ENCODE measurements at regions not wholly inside any gene's neighbourhood (a gene's known extent, or its start where the extent isn't known, plus 50 kb on each side); places are given as distances from the start of the nearest gene placed in this dataset.

GRCh38 chr7:21218155-21218554 lies 209.7 kb upstream of the SP4 start:
- no peak for DNase-seq (ENCODE audit: low read depth in 2 of 2)

DNA sequence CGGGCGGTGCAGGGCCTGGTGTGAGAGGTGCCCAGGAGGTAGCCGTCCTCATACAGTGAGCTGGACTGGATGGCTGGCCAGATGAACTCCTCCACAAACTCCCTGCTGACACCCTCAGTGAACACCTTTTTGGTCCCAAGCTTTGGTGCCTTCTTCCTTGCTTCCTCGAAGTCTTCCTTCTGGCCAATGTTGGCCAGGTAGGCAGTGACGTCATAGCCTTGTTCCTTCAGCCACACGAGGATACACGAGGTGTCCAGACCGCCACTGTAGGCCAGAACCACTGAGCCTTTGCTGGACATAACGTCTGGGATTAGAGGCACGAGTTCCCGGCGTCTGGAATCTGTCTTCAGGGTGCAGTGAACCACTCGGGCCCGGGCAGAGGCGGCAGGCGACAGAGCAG lies 206.8 kb upstream of the SP4 start:
- no peak for DNase-seq (ENCODE audit: low read depth in 2 of 2)

GRCh38 chr7:21238400-21239116 lies 189.3 kb upstream of the SP4 start:
- no peak for DNase-seq (ENCODE audit: low read depth in 2 of 2)

GRCh38 chr7:21243265-21243664 lies 184.6 kb upstream of the SP4 start:
- no peak for DNase-seq (ENCODE audit: low read depth in 2 of 2)

DNA sequence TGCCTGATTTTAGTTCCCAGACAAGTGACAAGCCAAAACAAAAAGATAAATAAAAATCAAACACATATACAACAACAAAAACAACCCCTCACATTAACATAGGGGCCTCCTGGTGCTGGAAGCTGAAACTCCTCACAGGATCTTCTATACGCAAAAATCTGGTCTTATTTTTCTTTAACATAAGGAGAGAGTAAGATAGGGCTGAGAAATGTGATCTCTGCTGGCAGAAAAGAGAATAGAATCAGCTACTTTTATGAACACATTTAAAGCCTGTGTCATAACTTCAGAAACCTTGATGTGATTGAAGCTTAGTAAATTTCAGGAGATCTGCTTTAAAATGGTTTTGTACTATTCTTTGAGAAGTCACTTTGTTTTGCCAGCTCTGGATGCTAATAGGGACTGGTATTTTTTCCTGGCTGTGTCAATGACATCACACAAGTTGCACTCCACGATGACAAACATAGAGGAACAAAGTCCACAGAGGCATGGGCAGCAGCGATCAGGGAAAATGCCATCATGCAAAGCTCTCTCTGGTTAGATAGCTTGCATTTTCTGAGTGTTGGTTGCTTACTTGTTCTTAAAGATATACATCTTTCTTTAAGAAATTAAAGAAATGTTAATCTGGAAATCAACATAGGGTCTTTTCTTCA lies 176.6 kb upstream of the SP4 start:
- DNase-seq (ENCODE audit: low read depth in 2 of 2), result no peak

DNA sequence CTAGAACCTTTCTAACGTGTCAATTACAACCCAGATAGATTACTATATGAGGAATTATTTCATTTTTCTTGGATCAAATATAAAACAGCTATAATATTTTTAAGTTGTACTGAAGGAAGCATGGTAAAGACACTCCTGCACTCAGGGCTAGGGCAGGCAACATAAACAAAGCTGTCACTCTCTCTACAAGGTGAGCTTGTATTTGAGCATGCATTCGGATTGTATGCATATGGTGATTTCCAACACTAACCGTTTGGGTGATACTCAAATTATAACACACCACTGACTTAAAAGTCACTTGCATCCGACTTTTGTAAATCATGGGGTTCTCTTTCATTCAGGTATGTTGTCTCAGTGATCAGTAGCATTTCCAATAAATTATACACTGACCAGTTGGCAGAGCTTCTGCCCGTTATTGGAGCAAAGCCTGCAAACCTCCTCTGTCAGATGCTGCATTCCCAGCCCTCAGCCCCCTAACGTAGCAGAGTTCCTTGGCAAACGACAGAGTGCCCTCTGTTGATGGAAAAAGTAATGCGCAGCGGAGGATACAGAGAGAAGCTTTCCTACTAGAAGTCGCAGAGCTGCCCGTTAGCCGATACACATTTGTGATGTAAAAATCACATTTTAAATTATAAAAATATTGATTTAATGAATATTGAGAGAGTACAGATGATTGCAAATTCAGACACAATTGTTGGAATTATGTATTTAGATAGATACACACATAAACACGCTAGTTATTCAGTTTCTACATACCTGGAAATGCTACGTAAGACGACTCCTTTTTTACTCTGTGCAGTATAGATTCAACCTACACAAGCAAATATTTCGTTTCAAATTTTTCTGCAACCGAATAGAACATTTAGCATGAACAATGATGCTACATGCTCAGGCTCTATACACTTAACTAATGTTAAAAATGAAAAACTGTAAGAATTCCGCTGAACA lies 173.9 kb upstream of the SP4 start:
- DNase-seq (ENCODE audit: low read depth in 2 of 2), result peak in 1 of 2 donors; percentile 9

GRCh38 chr7:21256310-21256877 lies 171.5 kb upstream of the SP4 start:
- DNase-seq (ENCODE audit: low read depth in 2 of 2), result no peak

DNA sequence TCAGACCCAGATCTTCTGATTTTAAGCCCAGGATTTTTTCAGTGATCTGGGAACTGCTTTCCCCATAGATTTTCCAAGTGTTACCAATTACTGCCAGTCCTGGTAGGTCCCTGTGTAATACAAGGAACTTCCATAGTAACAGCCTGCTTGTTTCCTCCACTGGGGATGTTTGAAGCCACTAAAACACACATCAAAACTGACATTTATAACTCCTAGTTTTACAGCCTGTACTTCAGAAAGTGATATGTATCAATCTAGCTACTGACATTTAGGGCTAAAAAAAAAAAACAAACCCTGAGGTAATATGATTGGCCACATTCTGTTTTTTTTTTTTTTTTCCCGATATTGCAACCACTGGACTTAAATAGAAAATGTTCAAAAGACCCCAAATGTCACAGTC lies 166.9 kb upstream of the SP4 start:
- no peak for DNase-seq (ENCODE audit: low read depth in 2 of 2)

- peak; percentile 20 to 23 for DNase-seq (ENCODE audit: low read depth in 2 of 2)
Observed at GRCh38 chr7:21261627-21262594, 166.0 kb upstream of the SP4 start.

DNA sequence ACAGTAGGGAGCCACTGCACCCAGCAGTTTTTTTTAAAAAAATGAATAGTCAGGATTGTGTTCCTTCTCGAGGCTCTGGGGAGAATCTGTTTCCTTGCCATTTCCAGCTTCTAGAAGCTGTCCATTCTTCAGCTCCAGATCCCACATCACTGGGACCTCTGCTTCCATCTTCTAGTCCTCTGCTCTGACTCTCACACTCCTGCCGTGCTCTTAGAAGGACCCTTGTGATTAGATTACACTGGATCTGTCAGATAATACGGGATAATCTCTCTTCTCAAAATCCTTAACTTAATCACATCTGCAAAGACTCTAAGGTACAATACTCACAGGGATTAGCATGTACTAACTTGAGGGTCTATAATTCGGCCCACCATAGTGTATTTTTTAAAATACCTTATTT lies 158.9 kb upstream of the SP4 start:
- DNase-seq (ENCODE audit: low read depth in 2 of 2), result no peak

GRCh38 chr7:21276471-21277035 lies 151.3 kb upstream of the SP4 start:
- no peak for DNase-seq (ENCODE audit: low read depth in 2 of 2)

- no peak for DNase-seq (ENCODE audit: low read depth in 2 of 2)
Observed at GRCh38 chr7:21278944-21279343, 148.9 kb upstream of the SP4 start.

DNA sequence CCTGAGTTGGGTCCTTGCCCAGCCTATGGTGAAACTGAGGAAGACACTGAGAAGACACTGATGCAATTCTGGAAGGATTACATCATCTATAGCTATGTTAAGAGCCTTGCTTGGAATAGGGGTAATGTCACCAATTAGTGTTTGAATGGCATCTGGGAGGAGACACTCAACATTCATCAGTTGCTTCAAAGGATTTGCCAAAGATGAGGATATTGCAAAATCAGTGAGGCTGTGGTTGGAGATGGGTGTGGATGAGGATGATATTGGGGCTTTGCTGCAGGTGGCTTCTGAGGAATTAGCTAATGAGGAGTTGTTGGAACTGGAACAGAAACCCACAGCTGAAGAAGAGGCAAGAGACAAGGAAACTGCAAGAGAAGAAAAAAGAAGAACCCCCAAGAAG lies 146.7 kb upstream of the SP4 start:
- DNase-seq (ENCODE audit: low read depth in 2 of 2), result no peak

- DNase-seq (ENCODE audit: low read depth in 2 of 2), result no peak
Observed at GRCh38 chr7:21293771-21294170, 134.1 kb upstream of the SP4 start.

DNA sequence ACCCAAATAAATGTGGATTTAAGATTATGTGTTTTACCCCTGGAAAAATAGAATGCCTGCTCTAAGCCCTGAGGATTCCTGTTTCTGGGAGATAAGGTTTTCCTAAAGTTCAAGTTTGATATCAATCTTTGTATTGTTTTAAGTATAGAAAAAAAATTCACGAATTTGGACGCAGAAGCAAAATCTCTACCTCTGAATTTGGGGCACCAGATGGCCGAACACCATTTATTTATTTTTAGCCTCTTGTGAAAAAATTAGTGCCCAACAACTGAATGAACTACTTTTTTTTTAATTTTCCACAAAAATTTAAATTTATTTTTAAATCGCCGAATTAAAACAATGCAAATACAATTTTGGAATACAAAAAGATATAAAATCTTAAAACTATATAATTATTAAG lies 128.1 kb upstream of the SP4 start:
- DNase-seq (ENCODE audit: low read depth in 2 of 2), result no peak

DNA sequence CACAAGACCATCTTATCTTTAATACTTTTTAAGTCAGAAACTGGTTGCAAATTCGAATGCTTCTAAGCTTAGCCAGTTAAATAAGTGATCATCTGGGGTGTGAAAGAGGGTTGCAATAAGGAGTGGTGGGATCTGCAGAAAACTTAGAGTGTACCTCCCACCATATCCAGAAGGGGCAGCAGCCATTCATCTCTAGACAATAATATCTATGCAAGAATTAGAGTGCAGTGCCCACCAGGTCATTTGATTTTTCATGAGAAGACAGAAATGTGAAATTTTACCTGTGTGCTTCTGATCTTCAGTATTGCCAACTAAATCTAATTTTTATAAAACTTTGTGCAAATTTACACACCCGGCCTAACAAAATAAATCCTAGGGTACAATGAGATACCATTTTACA lies 127.2 kb upstream of the SP4 start:
- DNase-seq (ENCODE audit: low read depth in 2 of 2), result no peak

- no peak for DNase-seq (ENCODE audit: low read depth in 2 of 2)
Observed at GRCh38 chr7:21304808-21305375, 123.0 kb upstream of the SP4 start.

DNA sequence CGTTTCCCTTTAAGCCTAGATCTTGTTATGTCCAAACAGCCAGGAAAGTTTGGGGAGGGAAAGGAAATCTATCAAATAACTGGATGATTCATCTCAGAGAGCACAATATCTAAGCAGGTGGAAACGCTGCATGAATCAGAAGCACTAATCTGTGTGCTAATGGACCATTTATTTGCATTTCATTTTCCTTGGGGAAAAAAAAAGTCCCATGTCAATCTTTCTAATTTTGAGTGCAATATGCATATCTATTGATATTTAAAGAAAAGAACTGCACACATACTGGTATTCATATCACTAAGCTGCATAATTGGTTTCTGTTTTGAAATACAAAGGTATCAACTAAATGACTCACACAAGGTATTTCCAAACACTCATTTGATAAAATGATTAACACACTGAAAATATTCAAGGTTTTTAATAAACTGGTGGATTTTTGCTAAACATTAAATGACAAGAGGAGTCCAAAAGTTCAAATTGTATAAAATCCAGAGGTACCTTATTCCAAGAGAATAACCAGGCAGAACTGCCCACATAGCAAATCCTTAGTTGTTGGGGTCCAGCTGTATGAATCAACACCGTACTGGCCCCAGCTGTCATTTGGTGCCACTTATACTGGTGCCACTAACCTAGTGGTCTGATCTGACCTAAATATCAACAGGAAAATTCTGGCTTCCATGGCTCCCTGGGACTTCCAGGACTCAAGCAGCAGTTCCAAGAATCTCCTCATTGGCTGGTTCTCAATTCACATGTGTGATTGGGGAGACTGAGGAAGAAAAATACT lies 122.2 kb upstream of the SP4 start:
- no peak for DNase-seq (ENCODE audit: low read depth in 2 of 2)

- DNase-seq (ENCODE audit: low read depth in 2 of 2), result no peak
Observed at GRCh38 chr7:21314954-21315353, 112.9 kb upstream of the SP4 start.

Data from stimulated activated CD8-positive, alpha-beta memory T cell treated with anti-CD3 and anti-CD28 coated beads, Interleukin-2, amount 100 ng/mL, for 48 hours (primary cell).